Activated B cell treated with CpG ODN at 0.5 μM for 24 hours (primary cell): ENCODE measurements at regions not wholly inside any gene's neighbourhood (a gene's known extent, or its start where the extent isn't known, plus 50 kb on each side); places are given as distances from the start of the nearest gene placed in this dataset.

Experiments
- ATAC-seq: fragments of 200-7000 bp; cut with Tn5 transposase; one replicate; pipeline ENCODE4 v1.10.0; 2021; ENCODE audit warnings: low read depth, mild to moderate bottlenecking, moderate library complexity
- CTCF ChIA-PET: fragments of 350-600 bp; sonication (Branson Sonifier 250); formaldehyde crosslinking; loops from one replicate; lab custom pipeline; 2021; ENCODE audit warnings: antibody characterized with exemption; lab: Charles Lee
- POLR2A ChIA-PET: fragments of 350-600 bp; sonication (Branson Sonifier 250); formaldehyde crosslinking; loops from one replicate; lab custom pipeline; 2021; ENCODE audit warnings: antibody characterized with exemption; lab: Charles Lee
- DNase-seq: peaks from one replicate; pipeline ENCODE4 v3.0.0; 2022
- H3K27ac Mint-ChIP-seq: one replicate; pipeline ENCODE4 v1.8.0; 2020; ENCODE audit warnings: mixed read lengths
- H3K27me3 Mint-ChIP-seq: one replicate; pipeline ENCODE4 v1.8.0; 2021; ENCODE audit warnings: mixed read lengths
- H3K36me3 Mint-ChIP-seq: one replicate; pipeline ENCODE4 v1.8.0; 2021; ENCODE audit warnings: low read depth, mixed read lengths
- H3K4me1 Mint-ChIP-seq: one replicate; pipeline ENCODE4 v1.8.0; 2021; ENCODE audit warnings: mixed read lengths
- H3K4me3 Mint-ChIP-seq: one replicate; pipeline ENCODE4 v1.8.0; 2020; ENCODE audit warnings: mild to moderate bottlenecking, mixed read lengths
- H3K9me3 Mint-ChIP-seq: one replicate; pipeline ENCODE4 v1.8.0; 2020; ENCODE audit warnings: mixed read lengths
- CTCF ChIP-seq: fragments of 200-600 bp; IDR thresholded peaks from one replicate; pipeline ENCODE4 v1.8.0; 2022; ENCODE audit warnings: antibody characterized with exemption, mild to moderate bottlenecking
- intact Hi-C: fragments of 100-400 bp; cut with micrococcal nuclease; formaldehyde crosslinking; loops from one replicate; pipeline ENCODE4 v1.15.1; 2024

DNA sequence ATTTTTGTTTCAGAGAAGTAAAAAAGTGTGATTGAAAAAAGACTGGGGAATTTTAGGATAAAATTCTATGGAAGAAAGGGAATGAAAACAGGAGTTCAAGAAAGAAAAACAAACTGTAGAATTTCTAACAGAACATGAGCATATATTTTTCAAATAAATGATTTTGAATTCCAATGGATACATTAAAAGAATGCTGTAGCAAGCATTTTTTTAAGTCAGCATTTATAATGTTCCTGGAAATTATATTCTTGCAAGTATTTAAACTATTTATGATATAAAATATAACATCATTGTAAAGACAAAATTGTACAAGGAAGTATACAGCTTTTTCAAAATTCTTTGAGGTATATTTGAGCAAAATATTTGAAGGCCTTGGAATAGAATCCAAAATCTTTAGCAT, 450.7 kb downstream of the AEBP2 start:
- ATAC-seq (no peak), DNase-seq (no peak)
- Mint-ChIP-seq H3K4me3 (no peak overlapping the region), H3K27ac (no peak overlapping the region), H3K36me3 (no peaks in the 10 kb centered on the region), H3K9me3 (peaks cover 6% of the 10 kb centered on the region), H3K27me3 (no peaks in the 10 kb centered on the region), H3K4me1 (no peaks in the 10 kb centered on the region)
- intact Hi-C loops = no loop called here
- no peak for TF ChIP-seq CTCF
- CTCF ChIA-PET = no interaction called here
- POLR2A ChIA-PET = no interaction called here

GRCh38 chr12:19891936-19892591, 452.8 kb downstream of the AEBP2 start:
- no peak for TF ChIP-seq CTCF

DNA sequence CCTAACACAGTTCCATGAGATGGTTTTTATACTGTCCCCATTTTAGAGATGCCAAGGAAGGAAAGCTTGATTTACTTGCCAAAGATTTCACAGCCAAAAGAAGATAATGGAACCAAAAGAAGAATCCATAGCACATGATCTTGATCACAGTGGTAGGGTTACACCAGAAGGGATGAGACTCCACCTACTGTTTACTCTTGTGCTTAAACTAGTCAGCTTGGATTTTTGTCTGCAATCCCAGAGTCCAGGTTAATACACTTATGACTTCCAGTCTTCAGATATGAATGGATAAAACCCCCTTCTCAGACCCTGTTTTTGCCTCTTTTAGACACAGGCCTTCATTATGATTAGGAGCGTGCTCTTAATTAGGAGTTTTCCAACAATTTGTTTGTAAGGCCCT, 454.2 kb downstream of the AEBP2 start:
- H3K9me3 Mint-ChIP-seq = peaks cover 3% of the 10 kb centered on the region
- no peak overlapping the region for H3K27ac Mint-ChIP-seq
- ChIA-PET CTCF (no interaction called here), POLR2A (no interaction called here)
- H3K4me1 Mint-ChIP-seq = no peaks in the 10 kb centered on the region
- H3K4me3 Mint-ChIP-seq = no peak overlapping the region
- no peak for DNase-seq
- no peaks in the 10 kb centered on the region for H3K27me3 Mint-ChIP-seq
- no peak for TF ChIP-seq CTCF
- no peaks in the 10 kb centered on the region for H3K36me3 Mint-ChIP-seq
- ATAC-seq = no peak
- intact Hi-C loops = no loop called here

More at GRCh38 chr12:19891936-19892591, 452.8 kb downstream of the AEBP2 start:
- ChIA-PET CTCF (no interaction called here), POLR2A (no interaction called here)
- ATAC-seq = no peak
- Mint-ChIP-seq H3K27ac (no peak overlapping the region), H3K9me3 (peaks cover 3% of the 10 kb centered on the region), H3K36me3 (no peaks in the 10 kb centered on the region), H3K4me1 (no peaks in the 10 kb centered on the region), H3K4me3 (no peak overlapping the region), H3K27me3 (no peaks in the 10 kb centered on the region)
- DNase-seq = no peak
- intact Hi-C loops = no loop called here

GRCh38 chr12:19894050-19894449, 454.8 kb downstream of the AEBP2 start:
- CTCF ChIA-PET = interaction anchor here (0.8 kb wide), 1 partner anchor 16 kb away, joined by 4 read pairs; no protein-coding TSS in a partner anchor
- no peak for TF ChIP-seq CTCF
- Mint-ChIP-seq H3K9me3 (peaks cover 3% of the 10 kb centered on the region), H3K36me3 (no peaks in the 10 kb centered on the region), H3K4me3 (no peak overlapping the region), H3K27me3 (no peaks in the 10 kb centered on the region), H3K27ac (no peak overlapping the region), H3K4me1 (no peaks in the 10 kb centered on the region)
- DNase-seq = no peak
- ATAC-seq = no peak
- POLR2A ChIA-PET = no interaction called here
- intact Hi-C loops = no loop called here

- ChIA-PET POLR2A (no interaction called here), CTCF (interaction anchor here (0.8 kb wide), 1 partner anchor 17 kb away, joined by 4 read pairs; no protein-coding TSS in a partner anchor)
- Mint-ChIP-seq H3K9me3 (peaks cover 3% of the 10 kb centered on the region), H3K27ac (no peak overlapping the region), H3K36me3 (no peaks in the 10 kb centered on the region), H3K4me1 (no peaks in the 10 kb centered on the region), H3K4me3 (no peak overlapping the region), H3K27me3 (no peaks in the 10 kb centered on the region)
- no peak for TF ChIP-seq CTCF
- no peak for DNase-seq
- ATAC-seq = no peak
- intact Hi-C loops = no loop called here
Measured at GRCh38 chr12:19894803-19895202, 455.5 kb downstream of the AEBP2 start.
